ENCODE measurements at regions not wholly inside any gene's neighbourhood (a gene's known extent, or its start where the extent isn't known, plus 50 kb on each side); places are given as distances from the start of the nearest gene placed in this dataset.

DNA sequence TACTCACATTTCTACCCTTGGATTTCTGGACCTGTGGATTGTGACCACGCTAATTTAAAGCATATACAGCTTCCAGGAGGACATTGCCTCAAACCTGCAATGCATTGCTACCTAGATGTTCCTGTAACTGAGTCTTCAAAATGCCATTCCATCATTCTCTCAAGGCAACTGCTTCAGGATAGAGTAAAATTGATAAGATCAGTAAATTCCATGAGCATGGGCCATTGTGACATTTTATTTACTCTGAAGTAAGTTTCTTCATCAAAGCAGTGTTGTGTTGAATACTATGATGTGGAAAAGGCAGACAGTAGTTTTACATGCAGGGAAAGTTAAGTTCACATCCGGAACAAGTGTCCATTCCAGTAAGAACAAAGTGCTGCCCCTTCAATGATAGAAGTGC, 991.0 kb downstream of the ARAP2 start:
- TF ChIP-seq POLR2A (IDR thresholded peaks at IDR 0.05) (no peak), EP300 (IDR thresholded peaks at IDR 0.05) (no peak)
- TF ChIP-seq, protein P1, sequence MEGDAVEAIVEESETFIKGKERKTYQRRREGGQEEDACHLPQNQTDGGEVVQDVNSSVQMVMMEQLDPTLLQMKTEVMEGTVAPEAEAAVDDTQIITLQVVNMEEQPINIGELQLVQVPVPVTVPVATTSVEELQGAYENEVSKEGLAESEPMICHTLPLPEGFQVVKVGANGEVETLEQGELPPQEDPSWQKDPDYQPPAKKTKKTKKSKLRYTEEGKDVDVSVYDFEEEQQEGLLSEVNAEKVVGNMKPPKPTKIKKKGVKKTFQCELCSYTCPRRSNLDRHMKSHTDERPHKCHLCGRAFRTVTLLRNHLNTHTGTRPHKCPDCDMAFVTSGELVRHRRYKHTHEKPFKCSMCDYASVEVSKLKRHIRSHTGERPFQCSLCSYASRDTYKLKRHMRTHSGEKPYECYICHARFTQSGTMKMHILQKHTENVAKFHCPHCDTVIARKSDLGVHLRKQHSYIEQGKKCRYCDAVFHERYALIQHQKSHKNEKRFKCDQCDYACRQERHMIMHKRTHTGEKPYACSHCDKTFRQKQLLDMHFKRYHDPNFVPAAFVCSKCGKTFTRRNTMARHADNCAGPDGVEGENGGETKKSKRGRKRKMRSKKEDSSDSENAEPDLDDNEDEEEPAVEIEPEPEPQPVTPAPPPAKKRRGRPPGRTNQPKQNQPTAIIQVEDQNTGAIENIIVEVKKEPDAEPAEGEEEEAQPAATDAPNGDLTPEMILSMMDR (IDR thresholded peaks at IDR 0.05) = no peak
- 85 to 88% methylated on average over 2 of the region's 2 CpGs for WGBS, 2 donors
- H3K4me3 ChIP-seq = no peak overlapping the region
- no peak overlapping the region for H3K27ac ChIP-seq
- no peaks in the 10 kb centered on the region for H3K27me3 ChIP-seq
- H3K4me1 ChIP-seq = no peaks in the 10 kb centered on the region
- no peak for DNase-seq (ENCODE audit: low spot score in 2 of 2)
- no peaks in the 10 kb centered on the region for H3K36me3 ChIP-seq
- no peaks in the 10 kb centered on the region for H3K9me3 ChIP-seq

DNA sequence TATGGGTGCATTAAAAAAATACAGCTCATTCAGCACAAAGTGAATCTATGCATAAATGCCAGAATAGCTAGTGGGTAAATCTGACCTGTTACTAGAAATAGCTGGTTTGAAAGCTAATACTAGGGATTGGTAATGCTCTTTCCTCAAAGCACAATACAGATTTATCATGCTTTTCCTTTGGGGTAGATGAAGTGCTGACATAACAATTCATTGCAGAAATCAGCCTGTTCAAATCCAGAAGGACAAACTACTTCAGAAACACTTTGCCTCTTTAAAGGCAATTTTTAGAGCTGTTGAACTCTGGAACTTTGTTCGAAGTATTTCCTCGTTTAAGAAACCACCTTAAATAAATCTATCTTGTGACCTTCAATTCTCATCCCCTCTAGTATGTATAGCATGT, 957.9 kb downstream of the ARAP2 start:
- H3K4me1 ChIP-seq = no peaks in the 10 kb centered on the region
- H3K4me3 ChIP-seq = no peak overlapping the region
- no peak for DNase-seq (ENCODE audit: low spot score in 2 of 2)
- WGBS, 2 donors = 41 to 57% methylated on average over 2 of the region's 2 CpGs
- no peaks in the 10 kb centered on the region for H3K9me3 ChIP-seq
- H3K27ac ChIP-seq = no peak overlapping the region
- H3K27me3 ChIP-seq = no peaks in the 10 kb centered on the region
- TF ChIP-seq POLR2A (IDR thresholded peaks at IDR 0.05) = no peak
- TF ChIP-seq, protein P1 (IDR thresholded peaks at IDR 0.05) = no peak
- TF ChIP-seq EP300 (IDR thresholded peaks at IDR 0.05) = no peak
- H3K36me3 ChIP-seq = no peaks in the 10 kb centered on the region

DNA sequence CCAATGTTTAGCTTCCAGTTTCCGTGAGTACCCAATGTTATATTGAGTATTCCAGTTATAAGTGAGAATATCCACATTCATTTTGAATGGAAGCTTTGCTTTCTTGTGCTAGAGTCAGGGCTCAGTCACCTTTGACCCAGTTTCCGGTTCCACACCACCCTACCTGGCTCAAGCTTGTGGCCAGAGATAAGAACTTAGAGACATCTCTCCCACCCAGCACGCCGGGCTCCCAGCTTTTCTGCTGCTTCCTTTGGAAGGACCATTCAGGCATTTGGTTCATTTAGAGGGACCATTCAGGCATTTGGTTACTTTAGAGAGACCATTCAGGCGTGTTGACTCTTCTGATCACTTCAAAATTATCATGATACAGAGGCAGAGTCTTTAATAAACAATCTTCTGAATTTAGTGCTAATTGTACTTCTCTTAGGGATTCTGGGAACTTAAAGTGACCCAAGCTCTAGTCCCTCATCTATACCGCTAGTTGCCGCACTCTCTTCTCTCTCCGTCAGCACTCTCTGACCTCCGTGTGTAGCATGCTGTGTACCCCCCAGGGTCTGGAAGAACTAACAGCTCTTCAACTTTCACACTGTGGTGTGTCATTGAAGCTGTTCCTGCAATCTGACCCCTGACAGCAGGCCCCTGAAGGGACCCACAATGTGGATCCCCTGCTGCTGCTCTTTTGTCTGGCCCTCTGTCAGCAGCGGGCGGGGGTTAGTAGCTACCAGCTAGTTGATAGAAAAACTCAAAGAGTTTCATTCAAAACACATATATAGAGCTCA, 943.1 kb downstream of the ARAP2 start:
- Histone ChIP-seq H3K27me3 (no peaks in the 10 kb centered on the region), H3K4me3 (no peak overlapping the region), H3K9me3 (no peaks in the 10 kb centered on the region), H3K4me1 (no peaks in the 10 kb centered on the region), H3K27ac (no peak overlapping the region), H3K36me3 (no peaks in the 10 kb centered on the region)
- no peak for DNase-seq (ENCODE audit: low spot score in 2 of 2)
- WGBS, 2 donors = 74 to 76% methylated on average over 11 of the region's 11 CpGs
- TF ChIP-seq, protein P1 (IDR thresholded peaks at IDR 0.05) = no peak
- no peak for TF ChIP-seq POLR2A (IDR thresholded peaks at IDR 0.05)
- no peak for TF ChIP-seq EP300 (IDR thresholded peaks at IDR 0.05)

DNA sequence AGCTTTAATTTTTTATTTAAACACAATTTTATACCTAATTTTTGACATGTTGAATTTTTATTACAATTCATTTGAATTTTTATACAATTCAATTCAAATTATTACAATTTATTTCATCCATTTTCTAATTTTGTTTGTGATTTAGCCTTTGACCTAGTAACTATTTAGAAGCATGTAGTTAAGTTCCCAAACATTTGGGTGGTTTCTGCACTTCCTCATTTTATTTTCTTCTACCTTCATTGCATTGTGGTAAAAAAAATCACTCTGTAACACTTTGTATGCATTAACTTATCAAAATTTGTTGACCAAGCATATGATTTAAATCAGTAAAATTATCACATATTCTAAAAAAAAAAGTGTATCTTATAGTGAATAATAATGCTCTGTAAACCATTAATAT, 928.9 kb downstream of the ARAP2 start:
- no peaks in the 10 kb centered on the region for H3K4me1 ChIP-seq
- no peak for DNase-seq (ENCODE audit: low spot score in 2 of 2)
- no peak overlapping the region for H3K27ac ChIP-seq
- H3K27me3 ChIP-seq = no peaks in the 10 kb centered on the region
- H3K36me3 ChIP-seq = no peaks in the 10 kb centered on the region
- TF ChIP-seq, protein P1 (IDR thresholded peaks at IDR 0.05) = no peak
- TF ChIP-seq POLR2A (IDR thresholded peaks at IDR 0.05) = no peak
- TF ChIP-seq EP300 (IDR thresholded peaks at IDR 0.05) = no peak
- no peak overlapping the region for H3K4me3 ChIP-seq
- H3K9me3 ChIP-seq = no peaks in the 10 kb centered on the region

DNA sequence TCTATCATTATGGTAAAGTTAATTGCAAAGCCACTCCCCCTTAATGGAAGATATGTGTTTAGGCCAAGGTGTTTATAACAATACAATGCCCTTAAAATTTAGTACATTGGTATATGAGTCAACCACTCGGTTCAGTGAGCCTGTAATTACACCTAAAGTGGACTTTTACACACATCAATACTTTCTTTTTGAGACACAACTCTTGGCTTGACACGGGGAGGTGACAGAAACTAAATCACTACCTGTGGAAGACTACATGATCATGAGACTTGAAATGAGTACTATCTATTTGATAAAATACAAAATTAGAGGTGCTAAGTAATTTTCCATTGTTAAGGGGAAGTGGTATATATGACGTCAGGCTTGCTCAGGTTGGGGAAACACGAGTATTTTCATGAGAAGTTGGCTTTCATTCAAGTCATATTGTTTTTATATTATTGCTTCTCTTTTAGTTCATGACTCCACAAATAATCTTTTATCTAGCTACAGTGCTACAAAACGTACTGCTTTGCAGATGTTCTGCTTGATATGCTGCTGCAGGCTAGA, 918.3 kb downstream of the ARAP2 start:
- TF ChIP-seq EP300 (IDR thresholded peaks at IDR 0.05) (no peak), POLR2A (IDR thresholded peaks at IDR 0.05) (no peak)
- TF ChIP-seq, protein P1 (IDR thresholded peaks at IDR 0.05) = no peak
- WGBS, 2 donors = 54 to 60% methylated on average over 5 of the region's 5 CpGs
- H3K4me3 ChIP-seq = no peak overlapping the region
- no peaks in the 10 kb centered on the region for H3K9me3 ChIP-seq
- no peak overlapping the region for H3K27ac ChIP-seq
- DNase-seq (ENCODE audit: low spot score in 2 of 2) = no peak
- H3K36me3 ChIP-seq = no peaks in the 10 kb centered on the region
- no peaks in the 10 kb centered on the region for H3K4me1 ChIP-seq
- no peaks in the 10 kb centered on the region for H3K27me3 ChIP-seq
